Lower lobe of right lung (tissue), 2 donors: ENCODE measurements at regions not wholly inside any gene's neighbourhood (a gene's known extent, or its start where the extent isn't known, plus 50 kb on each side); places are given as distances from the start of the nearest gene placed in this dataset.

Experiments
- ATAC-seq, 2 donors: fragments of 200-7000 bp; cut with Tn5 transposase; one replicate each; pipeline ENCODE4 v1.9.1; 2020 to 2022; ENCODE audit warnings: mild to moderate bottlenecking in 2 of 2, moderate library complexity in 2 of 2
- DNase-seq: peaks from one replicate; pipeline ENCODE4 v3.0.0-alpha.2; 2020
- H3K27ac ChIP-seq: fragments of 200-600 bp; one replicate; pipeline ENCODE4 v1.8.0; 2022
- H3K27me3 ChIP-seq: fragments of 200-600 bp; one replicate; pipeline ENCODE4 v1.8.0; 2022; ENCODE audit warnings: low read depth
- H3K36me3 ChIP-seq: fragments of 200-600 bp; one replicate; pipeline ENCODE4 v1.8.0; 2022; ENCODE audit warnings: mild to moderate bottlenecking
- H3K4me1 ChIP-seq: fragments of 200-600 bp; one replicate; pipeline ENCODE4 v1.8.0; 2022
- H3K4me3 ChIP-seq: fragments of 200-600 bp; one replicate; pipeline ENCODE4 v1.8.0; 2022; ENCODE audit warnings: mild to moderate bottlenecking
- H3K9me3 ChIP-seq: fragments of 200-600 bp; one replicate; pipeline ENCODE4 v1.8.0; 2022
- intact Hi-C: fragments of 100-400 bp; cut with DNase I; formaldehyde crosslinking; loops from one replicate; pipeline ENCODE4 v1.11.0; 2022
- TF ChIP-seq, protein P1 (sequence below): fragments of 200-600 bp; IDR thresholded peaks from one replicate; pipeline ENCODE4 v1.8.0; 2022; ENCODE audit warnings: antibody characterized with exemption, mild to moderate bottlenecking
- donor health status: DM: no; HTN: yes; CAD: no; lungs with severe emphysema.

DNA sequence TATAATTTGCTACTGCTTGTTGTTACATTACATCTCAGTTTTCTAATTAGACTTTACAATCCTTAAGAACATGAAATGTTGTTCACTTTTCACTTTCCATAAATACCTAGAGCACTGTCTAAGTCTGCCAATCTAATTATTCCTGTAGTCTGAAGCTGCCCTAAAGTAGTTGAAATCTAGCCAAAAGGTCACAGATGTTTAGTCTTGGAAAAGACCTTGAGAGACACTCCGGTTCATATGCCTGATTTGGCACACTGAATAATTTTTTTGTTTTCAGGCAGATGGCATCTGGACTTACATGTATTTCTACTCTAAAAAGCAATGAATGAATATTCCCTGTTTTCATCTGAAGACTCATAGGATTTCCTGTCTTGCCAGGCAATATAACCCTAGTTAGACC is 359.1 kb downstream of the ANKRD7 start:
- DNase-seq, result no peak
- no peak overlapping the region for H3K27ac ChIP-seq
- TF ChIP-seq, protein P1, sequence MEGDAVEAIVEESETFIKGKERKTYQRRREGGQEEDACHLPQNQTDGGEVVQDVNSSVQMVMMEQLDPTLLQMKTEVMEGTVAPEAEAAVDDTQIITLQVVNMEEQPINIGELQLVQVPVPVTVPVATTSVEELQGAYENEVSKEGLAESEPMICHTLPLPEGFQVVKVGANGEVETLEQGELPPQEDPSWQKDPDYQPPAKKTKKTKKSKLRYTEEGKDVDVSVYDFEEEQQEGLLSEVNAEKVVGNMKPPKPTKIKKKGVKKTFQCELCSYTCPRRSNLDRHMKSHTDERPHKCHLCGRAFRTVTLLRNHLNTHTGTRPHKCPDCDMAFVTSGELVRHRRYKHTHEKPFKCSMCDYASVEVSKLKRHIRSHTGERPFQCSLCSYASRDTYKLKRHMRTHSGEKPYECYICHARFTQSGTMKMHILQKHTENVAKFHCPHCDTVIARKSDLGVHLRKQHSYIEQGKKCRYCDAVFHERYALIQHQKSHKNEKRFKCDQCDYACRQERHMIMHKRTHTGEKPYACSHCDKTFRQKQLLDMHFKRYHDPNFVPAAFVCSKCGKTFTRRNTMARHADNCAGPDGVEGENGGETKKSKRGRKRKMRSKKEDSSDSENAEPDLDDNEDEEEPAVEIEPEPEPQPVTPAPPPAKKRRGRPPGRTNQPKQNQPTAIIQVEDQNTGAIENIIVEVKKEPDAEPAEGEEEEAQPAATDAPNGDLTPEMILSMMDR, result no peak
- H3K36me3 ChIP-seq, result no peaks in the 10 kb centered on the region
- no peak for ATAC-seq
- no peaks in the 10 kb centered on the region for H3K4me1 ChIP-seq
- H3K9me3 ChIP-seq, result no peaks in the 10 kb centered on the region
- no peaks in the 10 kb centered on the region for H3K27me3 ChIP-seq
- intact Hi-C loops, result no loop called here
- H3K4me3 ChIP-seq, result no peak overlapping the region

GRCh38 chr7:118586248-118586647 is 361.7 kb downstream of the ANKRD7 start:
- DNase-seq, result no peak
- Histone ChIP-seq H3K27ac (no peak overlapping the region), H3K9me3 (no peaks in the 10 kb centered on the region), H3K27me3 (no peaks in the 10 kb centered on the region), H3K36me3 (no peaks in the 10 kb centered on the region), H3K4me1 (no peaks in the 10 kb centered on the region), H3K4me3 (no peak overlapping the region)
- intact Hi-C loops, result no loop called here
- ATAC-seq, result no peak
- TF ChIP-seq, protein P1, result no peak

- no peaks in the 10 kb centered on the region for H3K27me3 ChIP-seq
- ATAC-seq (no peak), DNase-seq (no peak)
- intact Hi-C loops, result no loop called here
- H3K27ac ChIP-seq, result no peak overlapping the region
- no peaks in the 10 kb centered on the region for H3K4me1 ChIP-seq
- H3K9me3 ChIP-seq, result no peaks in the 10 kb centered on the region
- no peaks in the 10 kb centered on the region for H3K36me3 ChIP-seq
- H3K4me3 ChIP-seq, result no peak overlapping the region
- TF ChIP-seq, protein P1, result no peak
Measured at GRCh38 chr7:118590107-118590506, 365.6 kb downstream of the ANKRD7 start.

- intact Hi-C loops, result no loop called here
- Histone ChIP-seq H3K4me1 (no peaks in the 10 kb centered on the region), H3K36me3 (no peaks in the 10 kb centered on the region), H3K9me3 (no peaks in the 10 kb centered on the region), H3K4me3 (no peak overlapping the region), H3K27ac (no peak overlapping the region), H3K27me3 (no peaks in the 10 kb centered on the region)
- DNase-seq (no peak), ATAC-seq (no peak)
- TF ChIP-seq, protein P1, result no peak
Measured at GRCh38 chr7:118602090-118602489, 377.6 kb downstream of the ANKRD7 start.

DNA sequence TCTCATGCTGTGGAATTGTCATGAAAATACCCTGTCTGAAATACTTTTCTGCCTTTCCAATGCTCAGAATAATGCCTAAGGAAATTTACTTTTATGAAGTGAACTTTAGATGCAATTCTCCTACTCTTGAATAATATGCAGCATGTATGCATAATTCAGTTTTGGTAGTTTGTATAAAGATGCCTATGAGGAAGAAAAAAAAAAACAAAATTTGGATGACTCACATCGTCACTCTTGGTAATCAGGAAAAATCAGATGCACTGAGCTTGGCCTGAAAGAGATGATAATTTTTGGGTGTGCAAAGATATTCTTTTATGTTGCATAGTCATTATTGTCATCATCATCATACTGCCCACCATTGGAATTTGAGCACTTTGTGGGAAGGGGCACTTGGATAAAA is 382.1 kb downstream of the ANKRD7 start:
- Histone ChIP-seq H3K27me3 (no peaks in the 10 kb centered on the region), H3K27ac (no peak overlapping the region), H3K4me1 (no peaks in the 10 kb centered on the region), H3K9me3 (no peaks in the 10 kb centered on the region), H3K36me3 (no peaks in the 10 kb centered on the region), H3K4me3 (no peak overlapping the region)
- ATAC-seq (no peak), DNase-seq (no peak)
- intact Hi-C loops, result no loop called here
- TF ChIP-seq, protein P1, result no peak

DNA sequence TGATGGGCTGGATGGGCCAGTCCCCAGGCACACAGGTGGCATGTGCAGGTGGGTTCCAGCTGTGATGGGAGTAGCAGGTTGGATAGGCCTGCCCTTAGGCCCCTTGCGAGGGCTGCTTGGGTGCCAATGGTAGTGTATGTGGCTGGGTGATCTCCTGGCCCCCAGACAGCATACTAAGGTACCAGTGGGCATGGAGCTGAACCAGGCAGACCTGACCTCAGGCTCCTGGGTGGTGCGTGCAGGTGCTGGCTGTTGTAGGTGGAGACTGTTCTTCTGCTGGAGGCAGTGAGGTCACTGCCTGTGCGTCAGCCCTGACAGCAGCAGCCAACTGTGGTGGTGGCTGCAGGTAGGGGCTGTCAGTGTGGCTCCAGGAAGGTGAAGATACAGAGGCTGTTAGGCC is 384.7 kb downstream of the ANKRD7 start:
- ATAC-seq (peak in 1 of 2 donors; percentile 32), DNase-seq (no peak)
- intact Hi-C loops, result no loop called here
- TF ChIP-seq, protein P1, result no peak
- H3K4me1 ChIP-seq, result no peaks in the 10 kb centered on the region
- H3K27ac ChIP-seq, result no peak overlapping the region
- H3K36me3 ChIP-seq, result no peaks in the 10 kb centered on the region
- H3K27me3 ChIP-seq, result no peaks in the 10 kb centered on the region
- no peak overlapping the region for H3K4me3 ChIP-seq
- H3K9me3 ChIP-seq, result no peaks in the 10 kb centered on the region
